Gastroesophageal sphincter (tissue), 3 donors: ENCODE measurements at regions not wholly inside any gene's neighbourhood (a gene's known extent, or its start where the extent isn't known, plus 50 kb on each side); places are given as distances from the start of the nearest gene placed in this dataset.

Experiments used
- CTCF ChIP-seq, 4 experiments: fragments of 200-600 bp in 2 of 4; fragments of 450-650 bp in 2 of 4; sonication (generic) in 1 of 4; IDR thresholded peaks; one replicate each; pipeline ENCODE4 v1.5.1; 2017 to 2019; ENCODE audit warnings: antibody characterized with exemption in 4 of 4, mild to moderate bottlenecking in 2 of 4, moderate library complexity in 2 of 4
- EP300 ChIP-seq: sonication (generic); formaldehyde crosslinking; IDR thresholded peaks from one replicate; pipeline ENCODE4 v1.6.1; 2017; ENCODE audit warnings: antibody characterized with exemption, mild to moderate bottlenecking
- POLR2A ChIP-seq, 2 donors: fragments of 450-650 bp; IDR thresholded peaks; one replicate each; pipeline ENCODE4 v1.6.1; 2017; ENCODE audit warnings: antibody characterized with exemption in 2 of 2, mild to moderate bottlenecking in 2 of 2, moderate library complexity in 1 of 2
- POLR2AphosphoS5 ChIP-seq: sonication (generic); formaldehyde crosslinking; IDR thresholded peaks from one replicate; pipeline ENCODE4 v1.6.1; 2017; ENCODE audit warnings: antibody characterized with exemption

DNA sequence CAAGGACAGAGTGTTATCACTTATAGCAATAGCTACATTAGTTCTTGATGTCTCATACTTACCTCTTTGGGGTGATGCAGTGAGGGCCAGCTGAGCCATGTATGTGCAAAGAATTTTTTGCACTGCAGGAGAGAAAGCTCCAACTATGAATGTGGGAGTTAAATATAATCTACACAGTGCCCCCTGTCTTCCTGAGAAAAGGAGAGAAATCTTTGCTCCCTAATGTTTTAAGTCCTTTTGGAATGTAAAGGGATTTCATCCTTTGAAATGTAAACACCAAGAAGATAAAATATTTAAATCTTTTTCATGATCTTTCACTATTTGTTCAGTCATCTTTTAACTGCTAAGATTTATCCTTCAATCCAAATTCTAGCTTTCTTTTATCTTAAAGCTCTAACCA is 822.1 kb downstream of the TENT5A start:
- TF ChIP-seq POLR2A (IDR thresholded peaks at IDR 0.05) (no peak), CTCF (IDR thresholded peaks at IDR 0.05) (no peak), POLR2AphosphoS5 (no peak), EP300 (no peak)
